ENCODE measurements at regions not wholly inside any gene's neighbourhood (a gene's known extent, or its start where the extent isn't known, plus 50 kb on each side); places are given as distances from the start of the nearest gene placed in this dataset.

- TF ChIP-seq CTCF (IDR thresholded peaks at IDR 0.05; ENCODE audit: insufficient read depth, low read depth, low read length) (no peak), EZH2 (IDR thresholded peaks at IDR 0.05; ENCODE audit: insufficient read depth, low read length) (no peak)
Measured at GRCh38 chr22:44611880-44612496, 90.0 kb upstream of the PRR5 start.

All from astrocyte (in vitro differentiated cells and primary cell).